ENCODE measurements at regions not wholly inside any gene's neighbourhood (a gene's known extent, or its start where the extent isn't known, plus 50 kb on each side); places are given as distances from the start of the nearest gene placed in this dataset.

DNA sequence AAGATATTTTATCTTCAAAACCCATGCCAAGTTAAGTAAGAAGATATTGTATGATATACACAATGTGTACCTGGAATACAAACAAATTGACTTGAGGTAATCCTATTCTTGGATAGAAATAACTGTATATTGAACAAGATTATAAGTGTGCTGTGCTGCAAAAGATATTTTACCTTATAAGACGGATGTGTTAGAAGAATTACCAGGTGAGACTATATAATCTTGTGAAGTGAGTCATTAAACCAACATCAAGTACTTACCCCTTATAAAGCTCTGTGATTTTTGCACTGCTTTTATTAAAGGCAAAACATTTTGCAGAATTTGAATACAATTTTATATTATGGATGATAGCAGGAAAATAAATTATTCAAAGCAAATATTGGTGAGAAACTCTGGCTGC lies 570.0 kb downstream of the MMUT start:
- TF ChIP-seq, protein P1, sequence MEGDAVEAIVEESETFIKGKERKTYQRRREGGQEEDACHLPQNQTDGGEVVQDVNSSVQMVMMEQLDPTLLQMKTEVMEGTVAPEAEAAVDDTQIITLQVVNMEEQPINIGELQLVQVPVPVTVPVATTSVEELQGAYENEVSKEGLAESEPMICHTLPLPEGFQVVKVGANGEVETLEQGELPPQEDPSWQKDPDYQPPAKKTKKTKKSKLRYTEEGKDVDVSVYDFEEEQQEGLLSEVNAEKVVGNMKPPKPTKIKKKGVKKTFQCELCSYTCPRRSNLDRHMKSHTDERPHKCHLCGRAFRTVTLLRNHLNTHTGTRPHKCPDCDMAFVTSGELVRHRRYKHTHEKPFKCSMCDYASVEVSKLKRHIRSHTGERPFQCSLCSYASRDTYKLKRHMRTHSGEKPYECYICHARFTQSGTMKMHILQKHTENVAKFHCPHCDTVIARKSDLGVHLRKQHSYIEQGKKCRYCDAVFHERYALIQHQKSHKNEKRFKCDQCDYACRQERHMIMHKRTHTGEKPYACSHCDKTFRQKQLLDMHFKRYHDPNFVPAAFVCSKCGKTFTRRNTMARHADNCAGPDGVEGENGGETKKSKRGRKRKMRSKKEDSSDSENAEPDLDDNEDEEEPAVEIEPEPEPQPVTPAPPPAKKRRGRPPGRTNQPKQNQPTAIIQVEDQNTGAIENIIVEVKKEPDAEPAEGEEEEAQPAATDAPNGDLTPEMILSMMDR (IDR thresholded peaks at IDR 0.05): no peak
- no peak for TF ChIP-seq POLR2A (IDR thresholded peaks at IDR 0.05)
